GM12878 (cell line): ENCODE measurements at regions not wholly inside any gene's neighbourhood (a gene's known extent, or its start where the extent isn't known, plus 50 kb on each side); places are given as distances from the start of the nearest gene placed in this dataset.

ENCODE experiments used
- ATAC-seq: fragments of 200-7000 bp; cut with Tn5 transposase; 3 replicates; pipeline ENCODE4 v1.9.1; 2020; ENCODE audit warnings: mild to moderate bottlenecking, moderate library complexity
- BruUV-seq: library from RNA; stranded (reverse); fragments of 400-500 nt; replicated peaks from 2 replicates; lab custom pipeline; 2021; lab: Mats Ljungman, UMichigan
- CTCF ChIA-PET: fragments of 300-600 bp; sonication (Branson Sonifier 250); formaldehyde crosslinking; extraction: SDS; loops from one replicate; lab custom pipeline; 2021; ENCODE audit warnings: inconsistent platforms; lab: Yijun Ruan, JAX
- POLR2A ChIA-PET: fragments of 350-600 bp; formaldehyde crosslinking; extraction: SDS; loops from one replicate; lab custom pipeline; 2021; ENCODE audit warnings: inconsistent platforms; lab: Charles Lee
- RAD21 ChIA-PET: fragments of 300-600 bp; sonication (Branson Sonifier 250); formaldehyde crosslinking; loops from one replicate; lab custom pipeline; 2023; ENCODE audit warnings: antibody characterized with exemption; ENCODE audit not compliant: unreplicated experiment; lab: Charles Lee
- SMC1A ChIA-PET: fragments of 300-600 bp; sonication (Branson Sonifier 250); formaldehyde crosslinking; loops from one replicate; lab custom pipeline; 2023; ENCODE audit not compliant: unreplicated experiment, uncharacterized antibody; lab: Charles Lee
- DNase-seq: peaks from one replicate; pipeline ENCODE4 v3.0.0-alpha.2; 2011; ENCODE audit warnings: low read depth, low spot score
- FAIRE-seq: peaks from 3 replicates; lab custom pipeline; 2011; peaks lifted over from hg19 to GRCh38; lab: Jason Lieb, UNC
- H2AFZ ChIP-seq: 2 replicates; pipeline ENCODE4 v1.6.0; 2011; ENCODE audit warnings: low read depth, low read length, control low read depth; ENCODE audit not compliant: control insufficient read depth
- H3K27ac ChIP-seq: 2 replicates; pipeline ENCODE4 v1.5.1; 2011; ENCODE audit warnings: control low read depth; ENCODE audit not compliant: control insufficient read depth, insufficient read depth
- H3K27me3 ChIP-seq, 2 experiments: replicated peaks in 1 of 2; 2 replicates each; pipeline versions ENCODE4 v1.6.0 to v1.6.1; 2011; ENCODE audit warnings: low read length in 1 of 2; ENCODE audit not compliant: control insufficient read depth in 2 of 2, insufficient read depth in 2 of 2
- H3K36me3 ChIP-seq, 2 experiments: 2 replicates each; pipeline ENCODE4 v1.5.1; 2011; ENCODE audit warnings: low read length in 1 of 2; ENCODE audit not compliant: control insufficient read depth in 2 of 2, insufficient read depth in 2 of 2
- H3K4me1 ChIP-seq: 2 replicates; pipeline ENCODE4 v1.6.1; 2011; ENCODE audit warnings: mild to moderate bottlenecking, low read length, moderate library complexity, mixed read lengths; ENCODE audit not compliant: control insufficient read depth, insufficient read depth
- H3K4me2 ChIP-seq: 2 replicates; pipeline ENCODE4 v1.6.0; 2011; ENCODE audit warnings: control low read depth; ENCODE audit not compliant: control insufficient read depth, insufficient read depth
- H3K4me3 ChIP-seq: fragments of 200-600 bp; sonication (generic); 2 replicates; pipeline ENCODE4 v1.5.1; 2016
- H3K79me2 ChIP-seq: 2 replicates; pipeline ENCODE4 v1.6.0; 2011; ENCODE audit warnings: low read length; ENCODE audit not compliant: control insufficient read depth, insufficient read depth
- H3K9ac ChIP-seq: 2 replicates; pipeline ENCODE4 v1.8.0; 2011; ENCODE audit warnings: low read length, control low read depth, mixed read lengths; ENCODE audit not compliant: control insufficient read depth, insufficient read depth
- H3K9me3 ChIP-seq: replicated peaks from 3 replicates; pipeline ENCODE4 v1.5.1; 2011; ENCODE audit warnings: mild to moderate bottlenecking, low read length; ENCODE audit not compliant: control insufficient read depth, insufficient read depth
- H4K20me1 ChIP-seq: 2 replicates; pipeline ENCODE4 v1.6.0; 2011; ENCODE audit not compliant: control insufficient read depth, insufficient read depth
- ATF7 ChIP-seq: fragments of 450-650 bp; IDR thresholded peaks from 2 replicates; pipeline ENCODE4 v1.6.1; 2016; ENCODE audit warnings: low read depth, mild to moderate bottlenecking
- BRCA1 ChIP-seq: IDR thresholded peaks from 2 replicates; pipeline ENCODE4 v1.6.1; 2011; ENCODE audit warnings: low read depth, low read length, improper control_type of control experiment
- CREM ChIP-seq: IDR thresholded peaks from 2 replicates; pipeline ENCODE4 v1.6.1; 2014; ENCODE audit warnings: antibody characterized with exemption, low read depth
- FOXK2 ChIP-seq: fragments of 450-650 bp; IDR thresholded peaks from 2 replicates; pipeline ENCODE4 v1.6.1; 2017; ENCODE audit warnings: mild to moderate bottlenecking, moderate library complexity
- NFIC ChIP-seq: IDR thresholded peaks from 2 replicates; pipeline ENCODE4 v1.6.1; 2012; ENCODE audit warnings: low read depth, mild to moderate bottlenecking, inconsistent platforms, low read length, moderate library complexity
- NR2F1 ChIP-seq: fragments of 450-650 bp; conservative IDR thresholded peaks from 2 replicates; pipeline ENCODE4 v1.6.1; 2017; ENCODE audit warnings: mild to moderate bottlenecking
- PAX8 ChIP-seq: fragments of 450-650 bp; IDR thresholded peaks from 2 replicates; pipeline ENCODE4 v1.6.1; 2017; ENCODE audit warnings: mild to moderate bottlenecking, moderate library complexity
- TAF1 ChIP-seq: IDR thresholded peaks from 2 replicates; pipeline ENCODE4 v1.6.1; 2011; ENCODE audit warnings: mild to moderate bottlenecking, low read depth, low read length, borderline replicate concordance
- ZNF217 ChIP-seq: fragments of 450-650 bp; IDR thresholded peaks from 2 replicates; pipeline ENCODE4 v1.6.1; 2017; ENCODE audit warnings: antibody characterized with exemption, mild to moderate bottlenecking
- ZSCAN29 ChIP-seq: fragments of 450-650 bp; IDR thresholded peaks from 2 replicates; pipeline ENCODE4 v1.6.1; 2017; ENCODE audit warnings: mild to moderate bottlenecking, moderate library complexity
- WGBS: methylation state at CpG from one replicate; pipeline ENCODE4 v1.1.6; 2016; ENCODE audit warnings: low lambda C conversion rate; ENCODE audit not compliant: insufficient replicate concordance, insufficient coverage; ENCODE audit errors: missing lambda C conversion rate; 5-methylcytosine and 5-hydroxymethylcytosine counted together
- in situ Hi-C: fragments of 300-500 bp; cut with MboI; formaldehyde crosslinking; loops from 9 replicates; pipeline ENCODE4 v1.14.3; 2018; ENCODE audit warnings: mixed read lengths
- intact Hi-C: fragments of 100-400 bp; cut with micrococcal nuclease; formaldehyde crosslinking; loops from one replicate; pipeline ENCODE4 v1.14.2; 2022; ENCODE audit not compliant: unreplicated experiment
- TF ChIP-seq, protein P1 (sequence below): fragments of 450-650 bp; IDR thresholded peaks from 2 replicates; pipeline ENCODE4 v1.6.1; 2018; ENCODE audit warnings: mild to moderate bottlenecking, low read depth, moderate library complexity; ENCODE audit not compliant: partially characterized antibody
- TF ChIP-seq, protein P2 (sequence below), 3 experiments: IDR thresholded peaks in 2 of 3; conservative IDR thresholded peaks in 1 of 3; 2 replicates each; pipeline ENCODE4 v1.5.1; 2011; ENCODE audit warnings: low read depth in 3 of 3, low read length in 3 of 3, mild to moderate bottlenecking in 3 of 3, control low read depth in 2 of 3, moderate library complexity in 2 of 3, inconsistent platforms in 1 of 3, mixed read lengths in 1 of 3; ENCODE audit not compliant: control insufficient read depth in 2 of 3, insufficient read depth in 1 of 3; ENCODE audit errors: extremely low read depth in 1 of 3
- TF ChIP-seq, protein P3 (sequence below): fragments of 450-650 bp; formaldehyde crosslinking; IDR thresholded peaks from 2 replicates; pipeline ENCODE4 v1.4.0; 2022; ENCODE audit warnings: mild to moderate bottlenecking, moderate library complexity

DNA sequence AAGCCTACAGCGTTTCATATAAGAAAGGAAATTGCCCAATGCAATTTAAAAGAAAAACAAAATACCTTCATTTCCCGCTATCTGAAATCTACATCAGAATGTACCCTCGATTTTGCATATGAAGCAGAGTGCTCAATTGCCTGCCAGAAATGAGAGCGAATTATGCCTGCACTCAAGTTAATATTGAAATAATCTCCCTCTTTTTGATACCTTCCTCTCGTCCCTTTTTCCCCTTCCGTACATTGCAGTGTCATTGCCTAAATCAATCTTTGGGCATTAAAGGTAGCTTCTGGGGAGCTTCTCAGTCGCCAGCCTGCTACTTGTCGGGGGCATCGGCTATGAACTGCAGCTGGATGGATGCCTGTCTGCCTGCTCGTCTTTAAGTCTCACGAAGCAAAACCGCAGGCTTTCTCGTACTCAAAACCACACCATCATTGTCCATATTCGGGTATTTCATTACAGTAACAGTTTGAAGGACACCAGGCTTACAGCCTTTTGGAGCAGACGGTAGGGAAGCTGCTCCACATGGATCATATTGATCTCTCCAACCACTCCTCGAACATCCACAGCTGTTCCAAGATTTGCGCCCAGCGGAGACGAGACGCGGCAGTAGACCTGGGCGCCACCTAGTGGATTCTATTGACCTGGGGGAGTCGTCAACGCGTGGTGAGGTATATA, 64.0 kb upstream of the HNRNPA3 start:
- no peaks in the 10 kb centered on the region for H3K4me1 ChIP-seq
- H3K9ac ChIP-seq, result peak overlapping the region; percentile 33; the same call in 1 of the 2 replicates
- H3K4me3 ChIP-seq, result peak overlapping the region; percentile 69
- SMC1A ChIA-PET, result interaction anchor here (0.6 to 6.4 kb wide), 76 partner anchors 9 to 1022 kb away, joined by 3 to 85 read pairs (median 4); partner anchors contain the start of gene NFE2L2
- peaks cover 0 to 2% of the 10 kb centered on the region in 2 experiments; a peak in 1 of 4 replicates for H3K27me3 ChIP-seq
- H3K27ac ChIP-seq, result no peak overlapping the region
- RAD21 ChIA-PET, result interaction anchor here (0.6 to 4.1 kb wide), 54 partner anchors 9 to 1022 kb away, joined by 3 to 39 read pairs (median 5); partner anchors contain the start of gene NFE2L2
- DNase-seq, result peak; percentile 45
- H3K9me3 ChIP-seq, result no peaks in the 10 kb centered on the region
- POLR2A ChIA-PET, result interaction anchor here (0.8 to 2.1 kb wide), 2 partner anchors 116 to 333 kb away, joined by 3 to 4 read pairs; partner anchors contain the start of gene NFE2L2
- FAIRE-seq, result peak; percentile 71
- H4K20me1 ChIP-seq, result no peaks in the 10 kb centered on the region
- intact Hi-C loops, result loop anchor here (2.0 to 5.0 kb wide), 7 partner anchors 171 to 1022 kb away; no protein-coding TSS in a partner anchor
- peak; percentile 95 for ATAC-seq
- no TSS peak for BruUV-seq
- 1% methylated on average over 25 of the region's 25 CpGs for WGBS
- in situ Hi-C loops, result loop anchor here (5.0 kb wide), 2 partner anchors 326 to 691 kb away; no protein-coding TSS in a partner anchor
- H2AFZ ChIP-seq, result peak overlapping the region; percentile 97
- H3K4me2 ChIP-seq, result peak overlapping the region; percentile 93
- CTCF ChIA-PET, result interaction anchor here (0.6 to 13.3 kb wide), 118 partner anchors 9 to 1038 kb away, joined by 3 to 250 read pairs (median 4); no protein-coding TSS in a partner anchor
- H3K36me3 ChIP-seq, result no peaks in the 10 kb centered on the region
- H3K79me2 ChIP-seq, result no peaks in the 10 kb centered on the region
- no peak for TF ChIP-seq TAF1
- TF ChIP-seq ZNF217, result no peak
- no peak for TF ChIP-seq FOXK2
- TF ChIP-seq NR2F1, result no peak
- TF ChIP-seq CREM, result peak; percentile 65
- TF ChIP-seq, protein P1, sequence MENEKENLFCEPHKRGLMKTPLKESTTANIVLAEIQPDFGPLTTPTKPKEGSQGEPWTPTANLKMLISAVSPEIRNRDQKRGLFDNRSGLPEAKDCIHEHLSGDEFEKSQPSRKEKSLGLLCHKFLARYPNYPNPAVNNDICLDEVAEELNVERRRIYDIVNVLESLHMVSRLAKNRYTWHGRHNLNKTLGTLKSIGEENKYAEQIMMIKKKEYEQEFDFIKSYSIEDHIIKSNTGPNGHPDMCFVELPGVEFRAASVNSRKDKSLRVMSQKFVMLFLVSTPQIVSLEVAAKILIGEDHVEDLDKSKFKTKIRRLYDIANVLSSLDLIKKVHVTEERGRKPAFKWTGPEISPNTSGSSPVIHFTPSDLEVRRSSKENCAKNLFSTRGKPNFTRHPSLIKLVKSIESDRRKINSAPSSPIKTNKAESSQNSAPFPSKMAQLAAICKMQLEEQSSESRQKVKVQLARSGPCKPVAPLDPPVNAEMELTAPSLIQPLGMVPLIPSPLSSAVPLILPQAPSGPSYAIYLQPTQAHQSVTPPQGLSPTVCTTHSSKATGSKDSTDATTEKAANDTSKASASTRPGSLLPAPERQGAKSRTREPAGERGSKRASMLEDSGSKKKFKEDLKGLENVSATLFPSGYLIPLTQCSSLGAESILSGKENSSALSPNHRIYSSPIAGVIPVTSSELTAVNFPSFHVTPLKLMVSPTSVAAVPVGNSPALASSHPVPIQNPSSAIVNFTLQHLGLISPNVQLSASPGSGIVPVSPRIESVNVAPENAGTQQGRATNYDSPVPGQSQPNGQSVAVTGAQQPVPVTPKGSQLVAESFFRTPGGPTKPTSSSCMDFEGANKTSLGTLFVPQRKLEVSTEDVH, result peak; percentile 20
- no peak for TF ChIP-seq PAX8
- TF ChIP-seq ATF7, result 0 out of 2 replicates have a peak, but pooled peaks have one; percentile 15
- TF ChIP-seq, protein P2, sequence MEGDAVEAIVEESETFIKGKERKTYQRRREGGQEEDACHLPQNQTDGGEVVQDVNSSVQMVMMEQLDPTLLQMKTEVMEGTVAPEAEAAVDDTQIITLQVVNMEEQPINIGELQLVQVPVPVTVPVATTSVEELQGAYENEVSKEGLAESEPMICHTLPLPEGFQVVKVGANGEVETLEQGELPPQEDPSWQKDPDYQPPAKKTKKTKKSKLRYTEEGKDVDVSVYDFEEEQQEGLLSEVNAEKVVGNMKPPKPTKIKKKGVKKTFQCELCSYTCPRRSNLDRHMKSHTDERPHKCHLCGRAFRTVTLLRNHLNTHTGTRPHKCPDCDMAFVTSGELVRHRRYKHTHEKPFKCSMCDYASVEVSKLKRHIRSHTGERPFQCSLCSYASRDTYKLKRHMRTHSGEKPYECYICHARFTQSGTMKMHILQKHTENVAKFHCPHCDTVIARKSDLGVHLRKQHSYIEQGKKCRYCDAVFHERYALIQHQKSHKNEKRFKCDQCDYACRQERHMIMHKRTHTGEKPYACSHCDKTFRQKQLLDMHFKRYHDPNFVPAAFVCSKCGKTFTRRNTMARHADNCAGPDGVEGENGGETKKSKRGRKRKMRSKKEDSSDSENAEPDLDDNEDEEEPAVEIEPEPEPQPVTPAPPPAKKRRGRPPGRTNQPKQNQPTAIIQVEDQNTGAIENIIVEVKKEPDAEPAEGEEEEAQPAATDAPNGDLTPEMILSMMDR (IDR thresholded peaks at IDR 0.05 in 2 of 3, conservative IDR thresholded peaks at IDR 0.05 in 1 of 3; ENCODE audit: control insufficient read depth in 2 of 3, extremely low read depth in 1 of 3, insufficient read depth in 1 of 3, low read depth in 3 of 3, low read length in 3 of 3), result peak; percentile 87 to 93 (median 92)
- TF ChIP-seq BRCA1, result no peak
- no peak for TF ChIP-seq NFIC
- TF ChIP-seq, protein P3, sequence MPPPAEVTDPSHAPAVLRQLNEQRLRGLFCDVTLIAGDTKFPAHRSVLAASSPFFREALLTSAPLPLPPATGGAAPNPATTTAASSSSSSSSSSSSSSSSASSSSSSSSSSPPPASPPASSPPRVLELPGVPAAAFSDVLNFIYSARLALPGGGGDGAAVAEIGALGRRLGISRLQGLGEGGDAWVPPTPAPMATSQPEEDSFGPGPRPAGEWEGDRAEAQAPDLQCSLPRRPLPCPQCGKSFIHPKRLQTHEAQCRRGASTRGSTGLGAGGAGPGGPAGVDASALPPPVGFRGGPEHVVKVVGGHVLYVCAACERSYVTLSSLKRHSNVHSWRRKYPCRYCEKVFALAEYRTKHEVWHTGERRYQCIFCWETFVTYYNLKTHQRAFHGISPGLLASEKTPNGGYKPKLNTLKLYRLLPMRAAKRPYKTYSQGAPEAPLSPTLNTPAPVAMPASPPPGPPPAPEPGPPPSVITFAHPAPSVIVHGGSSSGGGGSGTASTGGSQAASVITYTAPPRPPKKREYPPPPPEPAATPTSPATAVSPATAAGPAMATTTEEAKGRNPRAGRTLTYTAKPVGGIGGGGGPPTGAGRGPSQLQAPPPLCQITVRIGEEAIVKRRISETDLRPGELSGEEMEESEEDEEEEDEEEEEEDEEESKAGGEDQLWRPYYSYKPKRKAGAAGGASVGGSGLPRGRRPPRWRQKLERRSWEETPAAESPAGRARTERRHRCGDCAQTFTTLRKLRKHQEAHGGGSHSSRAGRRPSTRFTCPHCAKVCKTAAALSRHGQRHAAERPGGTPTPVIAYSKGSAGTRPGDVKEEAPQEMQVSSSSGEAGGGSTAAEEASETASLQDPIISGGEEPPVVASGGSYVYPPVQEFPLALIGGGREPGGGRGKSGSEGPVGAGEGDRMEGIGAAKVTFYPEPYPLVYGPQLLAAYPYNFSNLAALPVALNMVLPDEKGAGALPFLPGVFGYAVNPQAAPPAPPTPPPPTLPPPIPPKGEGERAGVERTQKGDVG (CRISPR knock-in tag), result no peak
- no peak for TF ChIP-seq ZSCAN29
